Central memory CD8-positive, alpha-beta T cell (primary cell): ENCODE measurements at regions not wholly inside any gene's neighbourhood (a gene's known extent, or its start where the extent isn't known, plus 50 kb on each side); places are given as distances from the start of the nearest gene placed in this dataset.
"Not testable (repeated sequence)": the region's sequence is repeated elsewhere in the genome, so short reads cannot be mapped to it uniquely, and the experiment has no call there.

Experiments
- ATAC-seq: fragments of 150-1000 bp; cut with Tn5 transposase; replicated peaks from 2 replicates; pipeline ENCODE4 v1.10.0; 2022; ENCODE audit warnings: mild to moderate bottlenecking, moderate FRiP score, moderate number of reproducible peaks; ENCODE audit not compliant: poor library complexity, severe bottlenecking; ENCODE audit errors: extremely low read depth
- DNase-seq, 2 donors: peaks; one replicate each; pipeline ENCODE4 v3.0.0; 2021; ENCODE audit warnings: low spot score in 2 of 2
- H3K27ac Mint-ChIP-seq: one replicate; pipeline ENCODE4 v1.8.0; 2022; ENCODE audit warnings: low read depth, mild to moderate bottlenecking, moderate library complexity, mixed read lengths
- H3K27me3 Mint-ChIP-seq: one replicate; pipeline ENCODE4 v1.8.0; 2022; ENCODE audit warnings: mixed read lengths
- H3K36me3 Mint-ChIP-seq: one replicate; pipeline ENCODE4 v1.8.0; 2022; ENCODE audit warnings: mild to moderate bottlenecking, moderate library complexity, mixed read lengths; ENCODE audit not compliant: insufficient read depth
- H3K4me1 Mint-ChIP-seq: one replicate; pipeline ENCODE4 v1.8.0; 2022; ENCODE audit warnings: mixed read lengths
- H3K4me3 Mint-ChIP-seq: one replicate; pipeline ENCODE4 v1.8.0; 2022; ENCODE audit warnings: mild to moderate bottlenecking, moderate library complexity, mixed read lengths
- H3K9me3 Mint-ChIP-seq: one replicate; pipeline ENCODE4 v1.8.0; 2022; ENCODE audit warnings: mixed read lengths

- Mint-ChIP-seq H3K9me3 (no peaks in the 10 kb centered on the region), H3K27me3 (peaks cover 59% of the 10 kb centered on the region), H3K4me3 (no peak overlapping the region), H3K36me3 (no peaks in the 10 kb centered on the region), H3K4me1 (peaks cover 5% of the 10 kb centered on the region), H3K27ac (no peak overlapping the region)
- DNase-seq (no peak), ATAC-seq (no peak)
Measured at GRCh38 chr15:62301993-62302675, 137.0 kb upstream of the C2CD4B start.

DNA sequence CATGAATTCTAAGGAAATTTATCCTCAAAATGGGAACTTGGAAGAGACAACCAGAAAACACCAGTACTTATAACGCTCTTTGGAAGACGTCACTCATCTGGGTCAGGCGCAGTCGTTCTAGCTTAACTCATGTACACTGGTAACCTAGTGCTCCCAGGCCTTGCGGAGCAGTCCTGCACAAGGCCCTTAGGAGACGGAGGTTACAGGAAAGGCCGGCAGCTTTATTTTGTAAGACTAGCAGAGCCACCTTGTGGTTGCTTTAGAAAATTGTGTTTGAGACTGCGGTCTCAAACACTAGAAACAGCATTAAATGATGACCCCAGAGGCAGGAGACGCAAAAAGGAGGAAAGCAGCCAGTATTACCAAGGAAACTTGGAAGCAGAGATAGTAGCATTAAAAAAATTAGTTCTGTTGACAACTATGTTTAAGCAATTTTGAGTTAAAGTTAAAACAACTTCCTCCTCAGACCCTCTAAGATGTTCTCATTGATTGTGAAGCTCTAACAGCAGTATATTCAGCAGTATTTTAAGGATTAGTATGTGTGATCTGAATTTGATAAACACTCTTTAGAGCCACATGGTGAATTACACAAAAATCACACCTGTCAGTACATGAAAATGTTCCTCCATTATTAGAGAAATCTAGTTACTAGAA, 141.9 kb upstream of the C2CD4B start:
- H3K9me3 Mint-ChIP-seq = no peaks in the 10 kb centered on the region
- DNase-seq (no peak), ATAC-seq (no peak)
- no peaks in the 10 kb centered on the region for H3K36me3 Mint-ChIP-seq
- H3K27me3 Mint-ChIP-seq = peaks cover 70% of the 10 kb centered on the region
- H3K27ac Mint-ChIP-seq = no peak overlapping the region
- H3K4me1 Mint-ChIP-seq = peaks cover 5% of the 10 kb centered on the region
- H3K4me3 Mint-ChIP-seq = no peak overlapping the region

- Mint-ChIP-seq H3K9me3 (no peaks in the 10 kb centered on the region), H3K4me1 (peaks cover 5% of the 10 kb centered on the region), H3K27ac (no peak overlapping the region), H3K4me3 (no peak overlapping the region), H3K36me3 (no peaks in the 10 kb centered on the region), H3K27me3 (peaks cover 70% of the 10 kb centered on the region)
- DNase-seq = no peak
- ATAC-seq = no peak
Measured at GRCh38 chr15:62307551-62307950, 142.5 kb upstream of the C2CD4B start.

DNA sequence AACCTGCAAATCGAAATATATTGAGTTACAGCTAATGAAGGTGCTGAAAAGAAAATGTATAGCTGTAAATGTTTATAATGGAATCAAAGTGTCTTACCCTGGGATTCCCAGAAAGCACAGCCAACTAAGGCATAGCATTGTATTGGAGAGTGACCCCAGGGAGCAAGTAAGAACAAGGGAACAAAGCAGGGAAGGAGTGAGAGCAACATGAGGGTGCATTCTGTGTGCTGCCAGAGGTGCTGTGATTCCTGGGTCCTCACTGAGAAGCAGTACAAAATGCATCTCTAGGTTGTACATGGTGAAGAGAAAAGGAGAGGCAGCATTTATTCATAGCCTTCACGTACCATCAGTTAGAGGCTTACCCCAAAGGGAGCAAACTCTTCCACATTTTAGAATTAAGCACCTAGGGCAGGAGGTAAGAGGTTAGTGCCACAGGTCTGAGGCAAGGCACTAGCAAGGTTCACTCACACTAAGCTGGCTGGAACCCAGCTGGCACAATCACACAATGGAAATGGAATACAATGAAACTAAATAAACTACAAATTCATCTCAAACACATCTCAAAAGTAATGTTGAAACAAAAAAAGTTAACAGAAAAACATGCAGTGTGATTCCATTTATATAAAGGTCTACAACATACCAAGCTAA, 151.5 kb upstream of the C2CD4B start:
- no peaks in the 10 kb centered on the region for H3K36me3 Mint-ChIP-seq
- no peak overlapping the region for H3K27ac Mint-ChIP-seq
- DNase-seq (no peak), ATAC-seq (no peak)
- peaks cover 43% of the 10 kb centered on the region for H3K27me3 Mint-ChIP-seq
- H3K4me3 Mint-ChIP-seq = no peak overlapping the region
- H3K9me3 Mint-ChIP-seq = no peaks in the 10 kb centered on the region
- no peaks in the 10 kb centered on the region for H3K4me1 Mint-ChIP-seq

GRCh38 chr15:62320259-62320658, 155.2 kb upstream of the C2CD4B start:
- no peak for ATAC-seq
- Mint-ChIP-seq H3K9me3 (no peaks in the 10 kb centered on the region), H3K4me3 (no peak overlapping the region), H3K27ac (no peak overlapping the region), H3K36me3 (no peaks in the 10 kb centered on the region), H3K4me1 (no peaks in the 10 kb centered on the region), H3K27me3 (peaks cover 20% of the 10 kb centered on the region)
- no peak for DNase-seq

- H3K36me3 Mint-ChIP-seq = no peaks in the 10 kb centered on the region
- no peak overlapping the region for H3K4me3 Mint-ChIP-seq
- H3K4me1 Mint-ChIP-seq = no peaks in the 10 kb centered on the region
- DNase-seq = no peak
- peaks cover 20% of the 10 kb centered on the region for H3K27me3 Mint-ChIP-seq
- H3K27ac Mint-ChIP-seq = no peak overlapping the region
- no peak for ATAC-seq
- H3K9me3 Mint-ChIP-seq = no peaks in the 10 kb centered on the region
Measured at GRCh38 chr15:62323353-62323890, 158.3 kb upstream of the C2CD4B start.

DNA sequence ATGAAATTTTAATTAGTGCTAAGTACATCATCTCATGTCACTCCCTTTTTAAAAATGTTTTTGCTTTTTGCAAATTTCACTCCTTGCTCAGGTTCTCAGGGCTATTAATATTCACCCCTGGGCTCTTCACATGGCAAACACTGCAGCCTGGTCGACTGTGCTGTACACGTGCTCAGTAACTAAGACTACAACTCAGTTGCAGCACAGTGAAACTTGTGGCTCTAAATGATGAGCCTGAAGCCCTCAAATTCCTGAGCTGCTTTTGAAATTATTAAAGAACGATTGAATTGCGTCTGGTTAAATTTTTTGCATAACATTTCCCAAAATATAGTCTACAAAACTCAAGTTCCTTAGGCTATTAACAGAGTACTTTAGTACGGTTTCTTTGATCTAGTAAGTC, 159.3 kb upstream of the C2CD4B start:
- no peaks in the 10 kb centered on the region for H3K4me1 Mint-ChIP-seq
- DNase-seq (no peak), ATAC-seq (no peak)
- H3K27ac Mint-ChIP-seq = no peak overlapping the region
- H3K9me3 Mint-ChIP-seq = no peaks in the 10 kb centered on the region
- H3K4me3 Mint-ChIP-seq = no peak overlapping the region
- H3K36me3 Mint-ChIP-seq = no peaks in the 10 kb centered on the region
- peaks cover 13% of the 10 kb centered on the region for H3K27me3 Mint-ChIP-seq

- no peak for ATAC-seq
- H3K27ac Mint-ChIP-seq = no peak overlapping the region
- no peak overlapping the region for H3K4me3 Mint-ChIP-seq
- no peaks in the 10 kb centered on the region for H3K4me1 Mint-ChIP-seq
- no peaks in the 10 kb centered on the region for H3K9me3 Mint-ChIP-seq
- DNase-seq = no peak
- no peaks in the 10 kb centered on the region for H3K36me3 Mint-ChIP-seq
- H3K27me3 Mint-ChIP-seq = peaks cover under 1% of the 10 kb centered on the region
Measured at GRCh38 chr15:62325597-62325996, 160.5 kb upstream of the C2CD4B start.

- Mint-ChIP-seq H3K9me3 (no peaks in the 10 kb centered on the region), H3K27me3 (no peaks in the 10 kb centered on the region), H3K27ac (no peak overlapping the region), H3K4me1 (no peaks in the 10 kb centered on the region), H3K36me3 (no peaks in the 10 kb centered on the region), H3K4me3 (no peak overlapping the region)
- no peak for ATAC-seq
- DNase-seq = no peak
Measured at GRCh38 chr15:62326460-62327011, 161.5 kb upstream of the C2CD4B start.

GRCh38 chr15:62327406-62327805, 162.3 kb upstream of the C2CD4B start:
- Mint-ChIP-seq H3K9me3 (no peaks in the 10 kb centered on the region), H3K4me3 (no peak overlapping the region), H3K27me3 (no peaks in the 10 kb centered on the region), H3K4me1 (no peaks in the 10 kb centered on the region), H3K36me3 (no peaks in the 10 kb centered on the region), H3K27ac (no peak overlapping the region)
- DNase-seq = no peak
- ATAC-seq = no peak

DNA sequence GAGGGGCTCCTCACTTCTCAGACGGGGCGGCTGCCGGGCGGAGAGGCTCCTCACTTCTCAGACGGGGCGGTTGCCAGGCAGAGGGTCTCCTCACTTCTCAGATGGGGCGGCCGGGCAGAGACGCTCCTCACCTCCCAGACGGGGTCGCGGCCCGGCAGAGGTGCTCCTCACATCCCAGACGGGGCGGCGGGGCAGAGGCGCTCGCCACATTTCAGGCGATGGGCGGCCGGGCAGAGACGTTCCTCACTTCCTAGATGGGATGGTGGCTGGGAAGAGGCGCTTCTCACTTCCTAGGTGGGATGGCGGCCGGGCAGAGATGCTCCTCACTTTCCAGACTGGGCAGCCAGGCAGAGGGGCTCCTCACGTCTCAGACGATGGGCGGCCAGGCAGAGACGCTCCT, 167.4 kb upstream of the C2CD4B start:
- not testable (repeated sequence) for ATAC-seq, H3K9me3 Mint-ChIP-seq, H3K4me3 Mint-ChIP-seq

GRCh38 chr15:62334536-62334935, 169.5 kb upstream of the C2CD4B start:
- Mint-ChIP-seq H3K4me3 (no peak overlapping the region), H3K27ac (no peak overlapping the region), H3K27me3 (peaks cover 46% of the 10 kb centered on the region), H3K36me3 (no peaks in the 10 kb centered on the region), H3K9me3 (no peaks in the 10 kb centered on the region), H3K4me1 (no peaks in the 10 kb centered on the region)
- ATAC-seq = no peak
- DNase-seq = no peak

More for the DNA sequence above, 167.4 kb upstream of the C2CD4B start:
- H3K36me3 Mint-ChIP-seq, H3K4me1 Mint-ChIP-seq, DNase-seq, H3K27ac Mint-ChIP-seq: not testable (repeated sequence)
- H3K27me3 Mint-ChIP-seq = peaks cover 25% of the 10 kb centered on the region
